PC-9 (cell line): ENCODE measurements at regions not wholly inside any gene's neighbourhood (a gene's known extent, or its start where the extent isn't known, plus 50 kb on each side); places are given as distances from the start of the nearest gene placed in this dataset.

Source experiments
- BruUV-seq: library from RNA; stranded (reverse); fragments of 400-500 nt; replicated peaks from 2 replicates; lab custom pipeline; 2021; lab: Mats Ljungman, UMichigan
- CTCF ChIA-PET: fragments of 300-600 bp; sonication (Branson Sonifier 250); formaldehyde crosslinking; loops from one replicate; lab custom pipeline; 2022; ENCODE audit warnings: antibody characterized with exemption; lab: Charles Lee
- POLR2A ChIA-PET: fragments of 300-600 bp; sonication (Branson Sonifier 250); formaldehyde crosslinking; loops from one replicate; lab custom pipeline; 2022; ENCODE audit warnings: antibody characterized with exemption; ENCODE audit not compliant: unreplicated experiment; lab: Charles Lee
- DNase-seq, 2 experiments: peaks; one replicate each; pipeline versions ENCODE4 v3.0.0 to v3.0.0-alpha.2; 2015 to 2022; ENCODE audit warnings: mixed read lengths in 1 of 2
- H2AFZ ChIP-seq: fragments of 200-600 bp; sonication (generic); 2 replicates; pipeline ENCODE4 v1.8.1; 2017; ENCODE audit warnings: antibody characterized with exemption
- H3F3A ChIP-seq: fragments of 200-600 bp; sonication (generic); 2 replicates; pipeline ENCODE4 v1.8.1; 2017; ENCODE audit warnings: antibody characterized with exemption, mild to moderate bottlenecking, low read depth; ENCODE audit not compliant: insufficient read depth
- H3K27ac ChIP-seq: fragments of 200-600 bp; sonication (generic); 2 replicates; pipeline ENCODE4 v1.6.1; 2016; ENCODE audit warnings: mixed run types
- H3K27me3 ChIP-seq: fragments of 200-600 bp; sonication (generic); 2 replicates; pipeline ENCODE4 v1.6.1; 2016; ENCODE audit warnings: low read depth, mixed run types; ENCODE audit not compliant: insufficient read depth
- H3K36me3 ChIP-seq: fragments of 200-600 bp; sonication (generic); 2 replicates; pipeline ENCODE4 v1.6.1; 2016; ENCODE audit warnings: low read depth, mixed run types
- H3K4me1 ChIP-seq: fragments of 200-600 bp; sonication (generic); replicated peaks from 2 replicates; pipeline ENCODE4 v1.6.1; 2016; ENCODE audit warnings: mixed run types; ENCODE audit not compliant: insufficient read depth
- H3K4me2 ChIP-seq: fragments of 200-600 bp; sonication (generic); 2 replicates; pipeline ENCODE4 v1.6.1; 2017; ENCODE audit warnings: mixed run types
- H3K4me3 ChIP-seq: fragments of 200-600 bp; sonication (generic); 2 replicates; pipeline ENCODE4 v1.6.1; 2016; ENCODE audit warnings: mixed run types
- H3K79me2 ChIP-seq: fragments of 200-600 bp; sonication (generic); 2 replicates; pipeline ENCODE4 v1.6.1; 2017; ENCODE audit warnings: low read depth, mixed run types
- H3K9me2 ChIP-seq: fragments of 200-600 bp; sonication (generic); 2 replicates; pipeline ENCODE4 v1.8.1; 2017; ENCODE audit warnings: mild to moderate bottlenecking; ENCODE audit not compliant: insufficient read depth
- H3K9me3 ChIP-seq: fragments of 200-600 bp; sonication (generic); 2 replicates; pipeline ENCODE4 v1.8.1; 2016; ENCODE audit warnings: low read depth; ENCODE audit not compliant: insufficient read depth
- H4K20me1 ChIP-seq: fragments of 200-600 bp; sonication (generic); 2 replicates; pipeline ENCODE4 v1.8.1; 2017; ENCODE audit not compliant: insufficient read depth
- CTCF ChIP-seq: fragments of 200-600 bp; sonication (generic); conservative IDR thresholded peaks from 2 replicates; pipeline ENCODE4 v1.6.1; 2017; ENCODE audit warnings: mixed run types, antibody characterized with exemption, mild to moderate bottlenecking, moderate library complexity
- EZH2 ChIP-seq: fragments of 200-600 bp; sonication (generic); IDR thresholded peaks from 2 replicates; pipeline ENCODE4 v1.8.0; 2017; ENCODE audit warnings: antibody characterized with exemption, low read depth
- intact Hi-C: fragments of 100-400 bp; cut with micrococcal nuclease; formaldehyde crosslinking; loops from one replicate; pipeline ENCODE4 v1.10.0; 2022; ENCODE audit not compliant: unreplicated experiment

- intact Hi-C loops: no loop called here
- CTCF ChIA-PET: interaction anchor here (0.6 kb wide), 1 partner anchor 111 kb away, joined by 3 read pairs; no protein-coding TSS in a partner anchor
- Histone ChIP-seq H3K9me2 (peaks cover 4% of the 10 kb centered on the region; the same call in 1 of the 2 replicates), H3K4me3 (no peak overlapping the region), H3F3A (no peaks in the 10 kb centered on the region), H3K9me3 (no peaks in the 10 kb centered on the region; the same call in 1 of the 2 replicates), H3K27ac (no peak overlapping the region), H3K36me3 (no peaks in the 10 kb centered on the region), H3K79me2 (no peaks in the 10 kb centered on the region), H4K20me1 (no peaks in the 10 kb centered on the region), H3K4me2 (no peak overlapping the region), H2AFZ (no peak overlapping the region; the same call in 1 of the 2 replicates), H3K27me3 (no peaks in the 10 kb centered on the region), H3K4me1 (no peaks in the 10 kb centered on the region)
- BruUV-seq: no TSS peak
- POLR2A ChIA-PET: no interaction called here
- DNase-seq: no peak
- TF ChIP-seq CTCF: no peak
- no peak for TF ChIP-seq EZH2
Measured at GRCh38 chr6:97644353-97644752, 361.3 kb upstream of the MMS22L start.

- H3K36me3 ChIP-seq: no peaks in the 10 kb centered on the region
- no peaks in the 10 kb centered on the region for H3F3A ChIP-seq
- no peaks in the 10 kb centered on the region for H4K20me1 ChIP-seq
- no peak overlapping the region for H2AFZ ChIP-seq
- H3K4me3 ChIP-seq: no peak overlapping the region
- H3K4me2 ChIP-seq: no peak overlapping the region
- no peaks in the 10 kb centered on the region for H3K9me2 ChIP-seq
- ChIA-PET CTCF (no interaction called here), POLR2A (no interaction called here)
- TF ChIP-seq EZH2 (no peak), CTCF (no peak)
- no peaks in the 10 kb centered on the region for H3K4me1 ChIP-seq
- no peak overlapping the region for H3K27ac ChIP-seq
- intact Hi-C loops: no loop called here
- BruUV-seq: no TSS peak
- no peaks in the 10 kb centered on the region; the same call in 1 of the 2 replicates for H3K9me3 ChIP-seq
- DNase-seq: no peak
- H3K27me3 ChIP-seq: no peaks in the 10 kb centered on the region
- no peaks in the 10 kb centered on the region for H3K79me2 ChIP-seq
Measured at GRCh38 chr6:97645757-97646156, 362.7 kb upstream of the MMS22L start.

GRCh38 chr6:97653076-97653475 lies 370.1 kb upstream of the MMS22L start:
- POLR2A ChIA-PET: no interaction called here
- Histone ChIP-seq H3K4me3 (no peak overlapping the region), H3K9me3 (no peaks in the 10 kb centered on the region; the same call in 1 of the 2 replicates), H3K27ac (no peak overlapping the region), H3K4me1 (no peaks in the 10 kb centered on the region), H3K27me3 (no peaks in the 10 kb centered on the region), H3F3A (no peaks in the 10 kb centered on the region), H3K9me2 (no peaks in the 10 kb centered on the region), H3K79me2 (no peaks in the 10 kb centered on the region), H3K4me2 (no peak overlapping the region), H3K36me3 (no peaks in the 10 kb centered on the region), H4K20me1 (no peaks in the 10 kb centered on the region), H2AFZ (no peak overlapping the region)
- no TSS peak for BruUV-seq
- intact Hi-C loops: no loop called here
- CTCF ChIA-PET: no interaction called here
- DNase-seq: no peak
- no peak for TF ChIP-seq CTCF
- TF ChIP-seq EZH2: no peak
